Fibroblast of lung (primary cell): ENCODE measurements at regions not wholly inside any gene's neighbourhood (a gene's known extent, or its start where the extent isn't known, plus 50 kb on each side); places are given as distances from the start of the nearest gene placed in this dataset.

Source experiments
- DNase-seq, 2 donors: peaks; one replicate each; pipeline versions ENCODE4 v3.0.0 to v3.0.0-alpha.2; 2010; ENCODE audit warnings: low read depth in 2 of 2
- H2AFZ ChIP-seq: 2 replicates; pipeline ENCODE4 v1.5.1; 2012; ENCODE audit warnings: low read length, control low read depth, inconsistent platforms
- H3K27ac ChIP-seq: 2 replicates; pipeline ENCODE4 v1.5.1; 2011; ENCODE audit warnings: low read length, control low read depth; ENCODE audit not compliant: insufficient read depth
- H3K27me3 ChIP-seq: 2 replicates; pipeline ENCODE4 v1.5.1; 2011; ENCODE audit warnings: mild to moderate bottlenecking, low read length; ENCODE audit not compliant: control insufficient read depth, insufficient read depth
- H3K36me3 ChIP-seq: 2 replicates; pipeline ENCODE4 v1.5.1; 2011; ENCODE audit warnings: low read length; ENCODE audit not compliant: control insufficient read depth, insufficient read depth
- H3K4me1 ChIP-seq: 2 replicates; pipeline ENCODE4 v1.5.1; 2011; ENCODE audit warnings: low read length; ENCODE audit not compliant: control insufficient read depth, insufficient read depth; ENCODE audit errors: extremely low read depth
- H3K4me2 ChIP-seq: 2 replicates; pipeline ENCODE4 v1.5.1; 2011; ENCODE audit warnings: low read length, control low read depth; ENCODE audit not compliant: insufficient read depth; ENCODE audit errors: extremely low read depth
- H3K4me3 ChIP-seq, 4 experiments: fragments of 200-600 bp in 1 of 4; sonication (generic) in 1 of 4; replicated peaks in 1 of 4; 2 replicates each; pipeline ENCODE4 v1.5.1; 2011 to 2016; ENCODE audit warnings: low read length in 4 of 4, low read depth in 3 of 4, mild to moderate bottlenecking in 3 of 4, control low read depth in 2 of 4, inconsistent platforms in 1 of 4, mixed read lengths in 1 of 4; ENCODE audit not compliant: insufficient read depth in 1 of 4; ENCODE audit errors: control extremely low read depth in 1 of 4
- H3K79me2 ChIP-seq: 2 replicates; pipeline ENCODE4 v1.5.1; 2012; ENCODE audit warnings: mild to moderate bottlenecking, low read length, inconsistent platforms; ENCODE audit not compliant: control insufficient read depth, insufficient read depth
- H3K9ac ChIP-seq: 2 replicates; pipeline ENCODE4 v1.5.1; 2011; ENCODE audit warnings: mild to moderate bottlenecking, low read length, control low read depth; ENCODE audit not compliant: insufficient read depth
- H3K9me3 ChIP-seq: 2 replicates; pipeline ENCODE4 v1.5.1; 2012; ENCODE audit warnings: low read depth, low read length; ENCODE audit not compliant: control insufficient read depth, insufficient read depth
- H4K20me1 ChIP-seq: 2 replicates; pipeline ENCODE4 v1.5.1; 2011; ENCODE audit warnings: low read length; ENCODE audit not compliant: control insufficient read depth, insufficient read depth; ENCODE audit errors: extremely low read depth
- EZH2 ChIP-seq: IDR thresholded peaks from 2 replicates; pipeline ENCODE4 v1.5.1; 2012; ENCODE audit warnings: low read length, control low read depth, mild to moderate bottlenecking; ENCODE audit errors: missing control alignments
- TF ChIP-seq, protein P1 (sequence below), 2 donors: IDR thresholded peaks in 1 of 2; conservative IDR thresholded peaks in 1 of 2; 1 replicate in 1 of 2; 2 replicates in 1 of 2; pipeline ENCODE4 v1.5.1; 2011 to 2012; ENCODE audit warnings: low read length in 2 of 2, control low read depth in 1 of 2, inconsistent platforms in 1 of 2, low read depth in 1 of 2, mild to moderate bottlenecking in 1 of 2

DNA sequence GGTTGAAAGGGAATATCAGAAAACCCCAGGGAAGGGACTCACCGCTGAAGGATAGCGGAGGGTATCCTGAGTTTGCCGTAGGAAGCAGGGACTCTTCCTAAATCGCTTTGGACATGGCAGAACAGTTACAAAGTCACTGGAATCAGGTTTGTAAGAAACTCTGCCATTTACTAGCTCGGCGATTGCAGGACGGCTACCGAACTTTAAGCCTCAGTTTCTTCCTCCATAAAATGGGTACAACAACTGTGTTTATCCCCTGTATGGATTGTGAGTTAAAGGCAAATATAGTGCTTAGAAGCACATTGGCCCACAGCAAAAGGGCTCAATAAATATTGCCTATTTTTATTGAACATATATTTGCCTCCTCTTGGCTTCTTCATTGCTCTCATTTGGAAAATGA is 90.6 kb downstream of the MAF start:
- H3K4me1 ChIP-seq: no peaks in the 10 kb centered on the region
- H3K9me3 ChIP-seq: no peaks in the 10 kb centered on the region
- H3K36me3 ChIP-seq: no peaks in the 10 kb centered on the region
- no peak overlapping the region for H3K27ac ChIP-seq
- no peak for DNase-seq
- H3K27me3 ChIP-seq: no peaks in the 10 kb centered on the region
- no peak overlapping the region for H2AFZ ChIP-seq
- no peaks in the 10 kb centered on the region for H4K20me1 ChIP-seq
- H3K9ac ChIP-seq: no peak overlapping the region
- no peaks in the 10 kb centered on the region for H3K79me2 ChIP-seq
- no peak for TF ChIP-seq EZH2
- TF ChIP-seq, protein P1, sequence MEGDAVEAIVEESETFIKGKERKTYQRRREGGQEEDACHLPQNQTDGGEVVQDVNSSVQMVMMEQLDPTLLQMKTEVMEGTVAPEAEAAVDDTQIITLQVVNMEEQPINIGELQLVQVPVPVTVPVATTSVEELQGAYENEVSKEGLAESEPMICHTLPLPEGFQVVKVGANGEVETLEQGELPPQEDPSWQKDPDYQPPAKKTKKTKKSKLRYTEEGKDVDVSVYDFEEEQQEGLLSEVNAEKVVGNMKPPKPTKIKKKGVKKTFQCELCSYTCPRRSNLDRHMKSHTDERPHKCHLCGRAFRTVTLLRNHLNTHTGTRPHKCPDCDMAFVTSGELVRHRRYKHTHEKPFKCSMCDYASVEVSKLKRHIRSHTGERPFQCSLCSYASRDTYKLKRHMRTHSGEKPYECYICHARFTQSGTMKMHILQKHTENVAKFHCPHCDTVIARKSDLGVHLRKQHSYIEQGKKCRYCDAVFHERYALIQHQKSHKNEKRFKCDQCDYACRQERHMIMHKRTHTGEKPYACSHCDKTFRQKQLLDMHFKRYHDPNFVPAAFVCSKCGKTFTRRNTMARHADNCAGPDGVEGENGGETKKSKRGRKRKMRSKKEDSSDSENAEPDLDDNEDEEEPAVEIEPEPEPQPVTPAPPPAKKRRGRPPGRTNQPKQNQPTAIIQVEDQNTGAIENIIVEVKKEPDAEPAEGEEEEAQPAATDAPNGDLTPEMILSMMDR (conservative IDR thresholded peaks at IDR 0.05 in 1 of 2, IDR thresholded peaks at IDR 0.05 in 1 of 2; ENCODE audit: low read depth in 1 of 2, low read length in 2 of 2): no peak
- no peak overlapping the region for H3K4me3 ChIP-seq
- H3K4me2 ChIP-seq: no peak overlapping the region

DNA sequence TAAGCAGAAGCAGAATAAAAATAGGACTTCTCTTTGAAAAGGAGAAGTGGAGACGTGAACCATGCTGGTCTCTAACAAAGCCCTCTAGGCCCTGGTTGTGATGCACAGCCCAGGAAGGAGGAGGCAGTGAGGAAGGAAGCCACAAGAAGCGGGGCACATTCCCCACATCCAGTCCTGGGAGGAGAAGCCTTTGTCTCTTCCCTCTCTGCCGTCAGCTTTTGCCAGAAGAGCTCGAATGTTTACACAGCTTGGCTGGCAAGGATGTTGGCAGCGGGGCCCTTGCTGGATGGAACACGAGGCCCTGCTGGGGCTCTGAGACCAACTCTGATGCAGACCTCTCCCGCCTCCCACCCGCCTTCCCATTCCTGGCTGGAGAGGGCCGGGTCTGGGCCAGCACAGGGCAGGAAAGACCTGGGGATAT is 91.3 kb downstream of the MAF start:
- no peaks in the 10 kb centered on the region for H3K36me3 ChIP-seq
- H3K27me3 ChIP-seq: no peaks in the 10 kb centered on the region
- H3K9me3 ChIP-seq: no peaks in the 10 kb centered on the region
- H3K27ac ChIP-seq: no peak overlapping the region
- no peak overlapping the region for H2AFZ ChIP-seq
- no peak overlapping the region for H3K9ac ChIP-seq
- H3K4me1 ChIP-seq: no peaks in the 10 kb centered on the region
- no peaks in the 10 kb centered on the region for H4K20me1 ChIP-seq
- no peaks in the 10 kb centered on the region for H3K79me2 ChIP-seq
- no peak for TF ChIP-seq EZH2
- TF ChIP-seq, protein P1 (conservative IDR thresholded peaks at IDR 0.05 in 1 of 2, IDR thresholded peaks at IDR 0.05 in 1 of 2; ENCODE audit: low read depth in 1 of 2, low read length in 2 of 2): no peak
- no peak for DNase-seq
- H3K4me2 ChIP-seq: no peak overlapping the region
- no peak overlapping the region for H3K4me3 ChIP-seq

DNA sequence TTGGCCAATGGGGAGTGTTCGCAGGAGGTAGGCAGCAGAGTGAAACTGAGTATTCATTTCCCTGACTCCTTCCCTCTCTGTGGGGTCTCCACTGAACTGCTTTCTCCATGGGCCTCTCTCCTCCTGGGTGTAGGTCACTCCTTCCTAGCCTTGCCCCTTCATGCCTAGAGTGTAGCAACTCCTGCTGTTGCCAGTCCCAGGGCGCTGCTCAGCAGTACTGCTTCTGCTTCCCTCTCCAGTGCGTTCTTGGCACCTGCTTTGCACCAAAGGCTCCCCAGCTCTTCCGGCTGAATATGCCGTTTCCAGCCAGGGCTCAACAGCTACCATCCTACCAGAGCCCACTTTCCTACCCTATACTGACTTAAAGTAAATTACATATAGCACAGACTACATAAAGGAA is 92.2 kb downstream of the MAF start:
- no peaks in the 10 kb centered on the region for H3K79me2 ChIP-seq
- no peak overlapping the region for H3K9ac ChIP-seq
- DNase-seq: no peak
- no peaks in the 10 kb centered on the region for H3K4me1 ChIP-seq
- no peaks in the 10 kb centered on the region for H4K20me1 ChIP-seq
- no peak for TF ChIP-seq EZH2
- TF ChIP-seq, protein P1 (conservative IDR thresholded peaks at IDR 0.05 in 1 of 2, IDR thresholded peaks at IDR 0.05 in 1 of 2; ENCODE audit: low read depth in 1 of 2, low read length in 2 of 2): no peak
- H3K9me3 ChIP-seq: no peaks in the 10 kb centered on the region
- H3K4me2 ChIP-seq: no peak overlapping the region
- H3K36me3 ChIP-seq: no peaks in the 10 kb centered on the region
- no peak overlapping the region for H3K4me3 ChIP-seq
- H2AFZ ChIP-seq: no peak overlapping the region
- H3K27ac ChIP-seq: no peak overlapping the region
- H3K27me3 ChIP-seq: no peaks in the 10 kb centered on the region
